ENCODE measurements at regions not wholly inside any gene's neighbourhood (a gene's known extent, or its start where the extent isn't known, plus 50 kb on each side); places are given as distances from the start of the nearest gene placed in this dataset.

GRCh38 chr6:168725802-168726201 lies 284.8 kb downstream of the SMOC2 start:
- 86% methylated on average over 10 to 12 of the region's 12 CpGs for WGBS, 2 experiments (ENCODE audit: insufficient coverage in 1 of 2, insufficient read length in 1 of 2)
- no peaks in the 10 kb centered on the region for H3K4me1 Mint-ChIP-seq
- no peaks in the 10 kb centered on the region for H3K36me3 Mint-ChIP-seq (ENCODE audit: low read depth)
- no peaks in the 10 kb centered on the region for H3K4me1 ChIP-seq (ENCODE audit: control insufficient read depth, insufficient read depth, low read length)
- no peak for DNase-seq
- no peak overlapping the region for H3K27ac ChIP-seq (ENCODE audit: low read depth, low read length)
- TF ChIP-seq CTCF (conservative IDR thresholded peaks at IDR 0.05): no peak
- peaks cover 43% of the 10 kb centered on the region for H3K9me3 Mint-ChIP-seq
- no peak overlapping the region for H3K4me3 ChIP-seq (ENCODE audit: low read length)
- H3K4me3 Mint-ChIP-seq: no peak overlapping the region
- H3K27me3 Mint-ChIP-seq (ENCODE audit: insufficient read depth): no peaks in the 10 kb centered on the region
- peaks cover 19% of the 10 kb centered on the region for H3K9me3 ChIP-seq (ENCODE audit: control insufficient read depth, low read length)
- no peaks in the 10 kb centered on the region for H3K27me3 ChIP-seq (ENCODE audit: control insufficient read depth, insufficient read depth, low read length, poor library complexity, severe bottlenecking)
- no peaks in the 10 kb centered on the region for H3K36me3 ChIP-seq (ENCODE audit: control insufficient read depth, insufficient read depth, low read length)
- H3K27ac Mint-ChIP-seq: no peak overlapping the region
- H3K9ac ChIP-seq (ENCODE audit: extremely low read depth, low read length, poor library complexity, severe bottlenecking): no peak overlapping the region

GRCh38 chr6:168724669-168725570 lies 283.9 kb downstream of the SMOC2 start:
- no peaks in the 10 kb centered on the region for H3K36me3 Mint-ChIP-seq (ENCODE audit: low read depth)
- peaks cover 49% of the 10 kb centered on the region for H3K9me3 Mint-ChIP-seq

GRCh38 chr6:168724033-168724432 lies 283.0 kb downstream of the SMOC2 start:
- no peak overlapping the region for H3K4me3 Mint-ChIP-seq
- H3K27ac Mint-ChIP-seq: no peak overlapping the region
- no peak for TF ChIP-seq CTCF (conservative IDR thresholded peaks at IDR 0.05)
- no peaks in the 10 kb centered on the region for H3K4me1 Mint-ChIP-seq
- Histone ChIP-seq H3K27ac (ENCODE audit: low read depth, low read length) (no peak overlapping the region), H3K36me3 (ENCODE audit: control insufficient read depth, insufficient read depth, low read length) (no peaks in the 10 kb centered on the region), H3K4me3 (ENCODE audit: low read length) (no peak overlapping the region), H3K27me3 (ENCODE audit: control insufficient read depth, insufficient read depth, low read length, poor library complexity, severe bottlenecking) (no peaks in the 10 kb centered on the region), H3K9me3 (ENCODE audit: control insufficient read depth, low read length) (peaks cover 19% of the 10 kb centered on the region), H3K4me1 (ENCODE audit: control insufficient read depth, insufficient read depth, low read length) (no peaks in the 10 kb centered on the region), H3K9ac (ENCODE audit: extremely low read depth, low read length, poor library complexity, severe bottlenecking) (no peak overlapping the region)
- H3K36me3 Mint-ChIP-seq (ENCODE audit: low read depth): no peaks in the 10 kb centered on the region
- DNase-seq: no peak
- peaks cover 52% of the 10 kb centered on the region for H3K9me3 Mint-ChIP-seq
- no peaks in the 10 kb centered on the region for H3K27me3 Mint-ChIP-seq (ENCODE audit: insufficient read depth)
- WGBS, 2 experiments (ENCODE audit: insufficient coverage in 1 of 2, insufficient read length in 1 of 2): 88 to 100% methylated on average over 1 of the region's 1 CpG

More at GRCh38 chr6:168724669-168725570, 283.9 kb downstream of the SMOC2 start:
- H3K27ac Mint-ChIP-seq: no peak overlapping the region
- peaks cover 19% of the 10 kb centered on the region for H3K9me3 ChIP-seq (ENCODE audit: control insufficient read depth, low read length)
- no peak for TF ChIP-seq CTCF (conservative IDR thresholded peaks at IDR 0.05)
- H3K4me3 Mint-ChIP-seq: no peak overlapping the region
- DNase-seq: no peak
- H3K27me3 Mint-ChIP-seq (ENCODE audit: insufficient read depth): no peaks in the 10 kb centered on the region
- H3K27me3 ChIP-seq (ENCODE audit: control insufficient read depth, insufficient read depth, low read length, poor library complexity, severe bottlenecking): no peaks in the 10 kb centered on the region
- H3K4me1 Mint-ChIP-seq: no peaks in the 10 kb centered on the region
- H3K27ac ChIP-seq (ENCODE audit: low read depth, low read length): no peak overlapping the region
- H3K9ac ChIP-seq (ENCODE audit: extremely low read depth, low read length, poor library complexity, severe bottlenecking): no peak overlapping the region
- WGBS, 2 experiments (ENCODE audit: insufficient coverage in 1 of 2, insufficient read length in 1 of 2): 91 to 92% methylated on average over 9 to 10 of the region's 10 CpGs
- H3K4me3 ChIP-seq (ENCODE audit: low read length): no peak overlapping the region
- no peaks in the 10 kb centered on the region for H3K36me3 ChIP-seq (ENCODE audit: control insufficient read depth, insufficient read depth, low read length)
- no peaks in the 10 kb centered on the region for H3K4me1 ChIP-seq (ENCODE audit: control insufficient read depth, insufficient read depth, low read length)

Data from endodermal cell (in vitro differentiated cells).